ENCODE measurements at regions not wholly inside any gene's neighbourhood (a gene's known extent, or its start where the extent isn't known, plus 50 kb on each side); places are given as distances from the start of the nearest gene placed in this dataset.

DNA sequence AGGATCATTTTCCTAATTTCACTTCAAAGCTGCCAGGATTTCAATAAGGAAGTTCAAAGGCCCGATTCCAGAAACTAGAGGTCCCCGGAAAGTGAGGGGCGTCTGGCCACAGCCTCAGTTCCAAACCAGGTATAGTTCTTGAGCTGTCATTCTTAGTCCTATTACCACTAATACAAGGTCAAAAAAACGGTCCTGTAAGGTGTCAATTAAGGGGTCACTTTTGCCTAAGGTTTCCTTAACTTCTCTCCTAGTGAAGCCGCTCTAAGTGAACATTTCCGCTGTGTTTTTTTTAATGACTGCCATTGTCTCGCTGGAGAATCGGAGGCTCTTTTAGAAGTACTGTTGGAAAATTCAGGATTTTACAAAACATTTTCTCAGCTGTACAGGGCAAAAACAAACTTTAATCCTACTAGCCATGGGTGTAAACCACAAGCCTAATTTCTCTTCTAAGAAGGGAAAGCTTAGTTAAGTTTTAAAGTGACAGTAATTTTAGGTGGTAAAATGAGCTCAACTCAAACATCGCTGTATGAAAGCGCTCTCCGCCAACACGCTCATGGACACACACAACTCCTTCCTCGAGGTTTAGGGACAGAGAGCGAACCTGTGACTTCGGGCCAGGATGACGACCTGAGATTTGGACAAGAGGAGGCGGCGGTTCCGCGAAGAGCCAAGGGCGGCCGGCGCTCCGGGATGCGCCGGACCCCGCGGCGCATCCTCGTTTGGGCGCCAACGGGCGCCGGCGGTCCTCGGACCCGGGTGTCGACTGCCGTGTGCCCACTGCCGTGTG, 76.7 kb upstream of the IFNE start:
- no peak overlapping the region for H3K4ac ChIP-seq (ENCODE audit: low read depth, low read length)
- no peak overlapping the region for H3K14ac ChIP-seq (ENCODE audit: insufficient read depth, low read length)
- no peak overlapping the region for H2BK120ac ChIP-seq (ENCODE audit: low read depth, low read length, poor library complexity, severe bottlenecking)
- no peak overlapping the region for H2BK15ac ChIP-seq (ENCODE audit: low read depth, low read length)
- TF ChIP-seq, protein P1, sequence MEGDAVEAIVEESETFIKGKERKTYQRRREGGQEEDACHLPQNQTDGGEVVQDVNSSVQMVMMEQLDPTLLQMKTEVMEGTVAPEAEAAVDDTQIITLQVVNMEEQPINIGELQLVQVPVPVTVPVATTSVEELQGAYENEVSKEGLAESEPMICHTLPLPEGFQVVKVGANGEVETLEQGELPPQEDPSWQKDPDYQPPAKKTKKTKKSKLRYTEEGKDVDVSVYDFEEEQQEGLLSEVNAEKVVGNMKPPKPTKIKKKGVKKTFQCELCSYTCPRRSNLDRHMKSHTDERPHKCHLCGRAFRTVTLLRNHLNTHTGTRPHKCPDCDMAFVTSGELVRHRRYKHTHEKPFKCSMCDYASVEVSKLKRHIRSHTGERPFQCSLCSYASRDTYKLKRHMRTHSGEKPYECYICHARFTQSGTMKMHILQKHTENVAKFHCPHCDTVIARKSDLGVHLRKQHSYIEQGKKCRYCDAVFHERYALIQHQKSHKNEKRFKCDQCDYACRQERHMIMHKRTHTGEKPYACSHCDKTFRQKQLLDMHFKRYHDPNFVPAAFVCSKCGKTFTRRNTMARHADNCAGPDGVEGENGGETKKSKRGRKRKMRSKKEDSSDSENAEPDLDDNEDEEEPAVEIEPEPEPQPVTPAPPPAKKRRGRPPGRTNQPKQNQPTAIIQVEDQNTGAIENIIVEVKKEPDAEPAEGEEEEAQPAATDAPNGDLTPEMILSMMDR (conservative IDR thresholded peaks at IDR 0.05) = no peak
- Mint-ChIP-seq H3K27ac (no peak overlapping the region), H3K27me3 (ENCODE audit: low read depth) (peaks cover 20% of the 10 kb centered on the region), H3K4me1 (peaks cover 14 to 24% of the 10 kb centered on the region in 2 experiments), H3K36me3 (ENCODE audit: insufficient read depth in 1 of 3, low read depth in 3 of 3) (no peaks in the 10 kb centered on the region; a peak in 1 of 7 replicates), H3K4me3 (peak overlapping the region; percentile 80 to 93), H3K9me3 (no peaks in the 10 kb centered on the region)
- H2BK5ac ChIP-seq (ENCODE audit: insufficient read length, low read length) = no peak overlapping the region
- DNase-seq = no peak
- no CpG with 5 or more reads among the region's 40 CpGs for WGBS (ENCODE audit: extremely low coverage, insufficient read length, low lambda C conversion rate)
- H3K4me1 ChIP-seq (ENCODE audit: insufficient read depth, low read length) = peaks cover 2% of the 10 kb centered on the region; the same call in 1 of the 2 replicates
- H2AK5ac ChIP-seq (ENCODE audit: insufficient read length, low read length) = no peak overlapping the region
- no peak overlapping the region for H3K56ac ChIP-seq (ENCODE audit: insufficient read length, low read depth, low read length)
- H3K79me1 ChIP-seq (ENCODE audit: insufficient read depth, low read depth, low read length, poor library complexity, severe bottlenecking) = no peaks in the 10 kb centered on the region
- no peaks in the 10 kb centered on the region for H4K20me1 ChIP-seq (ENCODE audit: control insufficient read depth, insufficient read depth, insufficient read length)
- H3K79me2 ChIP-seq (ENCODE audit: insufficient read depth, low read length) = no peaks in the 10 kb centered on the region
- H2BK20ac ChIP-seq (ENCODE audit: low read depth, low read length, poor library complexity, severe bottlenecking) = no peak overlapping the region
- no peak overlapping the region for H3K27ac ChIP-seq (ENCODE audit: insufficient read length, low read depth, low read length)
- H3K9me3 ChIP-seq (ENCODE audit: control insufficient read depth, low read depth, low read length) = no peaks in the 10 kb centered on the region
- peaks cover 10% of the 10 kb centered on the region for H3K23me2 ChIP-seq (ENCODE audit: insufficient read length, low read depth, low read length, poor library complexity, severe bottlenecking)
- H3T11ph ChIP-seq (ENCODE audit: low read length) = no peak overlapping the region
- no peak overlapping the region for H4K91ac ChIP-seq (ENCODE audit: insufficient read length, low read depth, low read length)
- no peak overlapping the region for H3K18ac ChIP-seq (ENCODE audit: insufficient read length, low read depth, low read length)
- no peaks in the 10 kb centered on the region for H3K27me3 ChIP-seq (ENCODE audit: insufficient read depth, low read length)
- no peak overlapping the region for H2AFZ ChIP-seq (ENCODE audit: low read length)
- no peak overlapping the region for H3K23ac ChIP-seq (ENCODE audit: insufficient read length, low read depth, low read length)
- H4K5ac ChIP-seq (ENCODE audit: insufficient read length, low read depth, low read length) = no peak overlapping the region
- H3K4me2 ChIP-seq (ENCODE audit: insufficient read depth, insufficient read length, low read length) = peak overlapping the region; percentile 76
- H3K9ac ChIP-seq (ENCODE audit: extremely low read depth, insufficient read length, low read length) = peak overlapping the region; percentile 51
- H4K8ac ChIP-seq (replicated peaks; ENCODE audit: insufficient read length, low read depth, low read length) = no peak overlapping the region
- H2BK12ac ChIP-seq (ENCODE audit: insufficient read length, low read depth, low read length) = no peak overlapping the region

Data from H9 (cell line).